ENCODE measurements at regions not wholly inside any gene's neighbourhood (a gene's known extent, or its start where the extent isn't known, plus 50 kb on each side); places are given as distances from the start of the nearest gene placed in this dataset.
A peak's percentile ranks its signal among the peaks of the same experiment; 100 is the strongest.
"Not testable (repeated sequence)": the region's sequence is repeated elsewhere in the genome, so short reads cannot be mapped to it uniquely, and the experiment has no call there.

DNA sequence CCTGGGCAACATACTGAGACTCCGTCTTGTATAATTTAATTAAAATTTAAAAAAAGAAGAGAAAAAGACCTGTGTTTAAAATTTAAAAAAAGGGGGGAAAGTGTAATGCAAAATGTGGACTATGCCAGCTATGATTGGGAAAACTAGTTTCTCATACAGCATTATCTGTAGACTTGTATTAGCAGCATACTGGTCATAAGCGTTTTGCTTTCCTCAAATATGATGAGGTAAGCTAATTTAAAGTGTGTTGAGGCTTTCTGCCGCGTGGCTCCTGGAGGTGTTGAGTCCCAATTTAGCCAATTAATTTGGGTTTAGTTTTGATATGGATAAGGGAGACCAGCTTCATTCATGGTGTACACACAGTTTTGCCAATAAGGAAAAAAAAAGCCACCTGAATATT is 640.2 kb downstream of the GOLGA6L6 start:
- H3K9me3 ChIP-seq (ENCODE audit: insufficient read depth, low read depth); H2AFZ ChIP-seq; H3K27ac ChIP-seq; BruUV-seq (replicated peaks); H4K20me1 ChIP-seq (ENCODE audit: insufficient read depth); H3K4me1 ChIP-seq (replicated peaks; ENCODE audit: insufficient read depth); POLR2A ChIA-PET (ENCODE audit: unreplicated experiment); intact Hi-C loops (cut with micrococcal nuclease; ENCODE audit: unreplicated experiment); H3K79me2 ChIP-seq (ENCODE audit: low read depth); H3K9me2 ChIP-seq (ENCODE audit: insufficient read depth); CTCF ChIA-PET; H3F3A ChIP-seq (ENCODE audit: insufficient read depth, low read depth); DNase-seq; H3K4me3 ChIP-seq; H3K36me3 ChIP-seq (ENCODE audit: low read depth); H3K4me2 ChIP-seq; H3K27me3 ChIP-seq (ENCODE audit: insufficient read depth, low read depth): not testable (repeated sequence)

DNA sequence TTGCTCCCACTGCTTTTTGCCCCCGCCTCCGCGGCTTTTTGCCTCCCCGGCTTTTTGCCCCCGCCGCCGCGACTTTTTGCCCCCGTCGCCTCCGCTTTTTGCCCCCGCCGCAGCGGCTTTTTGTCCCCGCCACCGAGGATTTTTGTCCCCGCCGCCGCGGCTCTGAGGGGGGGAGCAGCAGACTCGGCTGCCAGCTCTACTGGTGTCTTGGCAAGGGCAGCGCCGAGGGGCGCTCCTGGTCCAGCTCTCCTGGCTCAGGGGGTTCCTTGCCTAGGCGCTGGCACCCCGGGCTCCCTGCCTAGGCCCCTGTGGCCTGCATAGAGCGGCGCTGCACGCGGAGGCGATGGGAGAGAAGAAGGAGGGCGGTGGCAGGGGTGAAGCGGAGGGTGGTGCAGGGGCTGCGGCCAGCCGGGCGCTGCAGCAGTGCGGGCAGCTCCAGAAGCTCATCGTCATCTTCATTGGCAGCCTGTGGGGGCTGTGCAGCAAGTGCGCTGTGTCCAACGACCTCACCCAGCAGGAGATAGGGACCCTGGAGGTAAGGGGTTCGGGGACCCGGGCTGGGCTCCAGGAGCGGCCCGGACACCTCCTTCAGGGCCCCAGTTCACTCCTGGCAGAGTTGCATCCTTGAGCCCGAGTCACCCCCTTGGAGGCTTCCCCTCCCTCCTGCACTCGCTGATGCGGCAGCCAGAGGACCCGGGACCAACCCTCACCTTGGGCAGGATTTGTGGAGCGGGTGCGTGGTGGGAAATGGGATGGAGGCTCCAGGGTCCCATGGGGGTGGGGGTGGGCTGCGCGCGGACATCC is 642.4 kb downstream of the GOLGA6L6 start:
- no TSS peak for BruUV-seq (replicated peaks)
- intact Hi-C loops (cut with micrococcal nuclease; ENCODE audit: unreplicated experiment) = no loop called here
- H3K9me3 ChIP-seq (ENCODE audit: insufficient read depth, low read depth) = peaks cover 4% of the 10 kb centered on the region; the same call in 1 of the 2 replicates
- H3K9me2 ChIP-seq (ENCODE audit: insufficient read depth) = no peaks in the 10 kb centered on the region
- no peaks in the 10 kb centered on the region for H3K4me1 ChIP-seq (replicated peaks; ENCODE audit: insufficient read depth)
- no peak overlapping the region for H3K27ac ChIP-seq
- no peak overlapping the region for H2AFZ ChIP-seq
- no peaks in the 10 kb centered on the region for H3K79me2 ChIP-seq (ENCODE audit: low read depth)
- no peaks in the 10 kb centered on the region for H4K20me1 ChIP-seq (ENCODE audit: insufficient read depth)
- no peak for TF ChIP-seq CTCF (conservative IDR thresholded peaks at IDR 0.05)
- TF ChIP-seq EZH2 (IDR thresholded peaks at IDR 0.05; ENCODE audit: low read depth) = no peak
- CTCF ChIA-PET = no interaction called here
- H3K27me3 ChIP-seq (ENCODE audit: insufficient read depth, low read depth) = no peaks in the 10 kb centered on the region
- POLR2A ChIA-PET (ENCODE audit: unreplicated experiment) = no interaction called here
- H3K4me2 ChIP-seq = no peak overlapping the region
- DNase-seq = no peak
- H3F3A ChIP-seq (ENCODE audit: insufficient read depth, low read depth) = no peaks in the 10 kb centered on the region
- H3K4me3 ChIP-seq = no peak overlapping the region
- no peaks in the 10 kb centered on the region for H3K36me3 ChIP-seq (ENCODE audit: low read depth)

- H3K4me1 ChIP-seq (replicated peaks; ENCODE audit: insufficient read depth); H3K27me3 ChIP-seq (ENCODE audit: insufficient read depth, low read depth); BruUV-seq (replicated peaks); H4K20me1 ChIP-seq (ENCODE audit: insufficient read depth); H3K27ac ChIP-seq; intact Hi-C loops (cut with micrococcal nuclease; ENCODE audit: unreplicated experiment); H3K4me2 ChIP-seq; H3K4me3 ChIP-seq; H3F3A ChIP-seq (ENCODE audit: insufficient read depth, low read depth); H3K79me2 ChIP-seq (ENCODE audit: low read depth); H3K9me2 ChIP-seq (ENCODE audit: insufficient read depth); H2AFZ ChIP-seq; H3K9me3 ChIP-seq (ENCODE audit: insufficient read depth, low read depth); POLR2A ChIA-PET (ENCODE audit: unreplicated experiment); CTCF ChIA-PET; H3K36me3 ChIP-seq (ENCODE audit: low read depth); DNase-seq: not testable (repeated sequence)
- peak; percentile 45; the same call in 1 of the 2 replicates for TF ChIP-seq CTCF (conservative IDR thresholded peaks at IDR 0.05)
Observed at GRCh38 chr15:19888811-19889210, 652.8 kb downstream of the GOLGA6L6 start.

DNA sequence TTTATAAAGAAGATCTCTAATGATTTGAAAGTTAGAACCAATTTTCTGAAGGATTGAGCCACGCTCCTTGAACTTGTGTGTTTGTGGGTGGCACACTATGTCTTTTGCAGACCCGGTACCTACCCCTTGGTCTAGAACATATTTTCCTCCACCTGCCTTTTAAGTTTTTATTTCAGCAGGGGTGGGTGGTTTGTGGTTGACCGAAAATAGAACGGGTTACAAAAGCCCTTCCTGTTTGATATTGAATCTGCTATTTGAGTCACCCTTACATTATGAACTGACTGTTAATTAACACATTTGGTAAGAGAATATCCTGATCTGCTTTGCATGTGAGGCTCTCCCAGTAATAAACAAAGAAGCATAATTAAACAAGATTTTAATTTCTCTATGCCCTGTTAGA is 697.5 kb downstream of the GOLGA6L6 start:
- H3K9me2 ChIP-seq (ENCODE audit: insufficient read depth); H3K4me3 ChIP-seq; intact Hi-C loops (cut with micrococcal nuclease; ENCODE audit: unreplicated experiment); H4K20me1 ChIP-seq (ENCODE audit: insufficient read depth); H3K4me1 ChIP-seq (replicated peaks; ENCODE audit: insufficient read depth); H2AFZ ChIP-seq; H3K4me2 ChIP-seq; H3K27ac ChIP-seq; H3K36me3 ChIP-seq (ENCODE audit: low read depth); BruUV-seq (replicated peaks); DNase-seq; H3K9me3 ChIP-seq (ENCODE audit: insufficient read depth, low read depth); H3K27me3 ChIP-seq (ENCODE audit: insufficient read depth, low read depth); CTCF ChIA-PET; POLR2A ChIA-PET (ENCODE audit: unreplicated experiment); H3K79me2 ChIP-seq (ENCODE audit: low read depth); H3F3A ChIP-seq (ENCODE audit: insufficient read depth, low read depth): not testable (repeated sequence)
